Cerebellar nuclear complex (tissue), 1 donor: ENCODE measurements at regions not wholly inside any gene's neighbourhood (a gene's known extent, or its start where the extent isn't known, plus 50 kb on each side); places are given as distances from the start of the nearest gene placed in this dataset.

ENCODE experiments used
- DNase-seq, 2 experiments: peaks; one replicate each; lab custom pipeline; 2025; lab: John Stamatoyannopoulos, UW

- DNase-seq = no peak
Measured at GRCh38 chr1:194342484-194343262, 1156.3 kb upstream of the B3GALT2 start.

- no peak for DNase-seq
Measured at GRCh38 chr1:194341587-194341986, 1155.2 kb upstream of the B3GALT2 start.

GRCh38 chr1:194339471-194339870 lies 1153.1 kb upstream of the B3GALT2 start:
- no peak for DNase-seq

- no peak for DNase-seq
Measured at GRCh38 chr1:194338241-194338948, 1152.0 kb upstream of the B3GALT2 start.

GRCh38 chr1:194333240-194333639 lies 1146.8 kb upstream of the B3GALT2 start:
- no peak for DNase-seq

- DNase-seq = no peak
Measured at GRCh38 chr1:194331758-194332157, 1145.3 kb upstream of the B3GALT2 start.

GRCh38 chr1:194322751-194323150 lies 1136.3 kb upstream of the B3GALT2 start:
- DNase-seq = no peak

GRCh38 chr1:194318790-194319280 lies 1132.4 kb upstream of the B3GALT2 start:
- DNase-seq = no peak

- no peak for DNase-seq
Measured at GRCh38 chr1:194309697-194310096, 1123.3 kb upstream of the B3GALT2 start.

GRCh38 chr1:194309269-194309668 lies 1122.9 kb upstream of the B3GALT2 start:
- no peak for DNase-seq

GRCh38 chr1:194300776-194301175 lies 1114.4 kb upstream of the B3GALT2 start:
- DNase-seq = no peak

- no peak for DNase-seq
Measured at GRCh38 chr1:194300340-194300739, 1113.9 kb upstream of the B3GALT2 start.

- DNase-seq = no peak
Measured at GRCh38 chr1:194298007-194298598, 1111.7 kb upstream of the B3GALT2 start.

GRCh38 chr1:194297094-194297493 lies 1110.7 kb upstream of the B3GALT2 start:
- no peak for DNase-seq

- DNase-seq = no peak
Measured at GRCh38 chr1:194296201-194296600, 1109.8 kb upstream of the B3GALT2 start.

GRCh38 chr1:194295685-194296084 lies 1109.3 kb upstream of the B3GALT2 start:
- no peak for DNase-seq

GRCh38 chr1:194293851-194294405 lies 1107.5 kb upstream of the B3GALT2 start:
- DNase-seq = no peak

GRCh38 chr1:194292966-194293365 lies 1106.6 kb upstream of the B3GALT2 start:
- no peak for DNase-seq

GRCh38 chr1:194289569-194290266 lies 1103.3 kb upstream of the B3GALT2 start:
- no peak for DNase-seq

GRCh38 chr1:194288238-194288637 lies 1101.8 kb upstream of the B3GALT2 start:
- DNase-seq = no peak

- DNase-seq = no peak
Measured at GRCh38 chr1:194281376-194281775, 1095.0 kb upstream of the B3GALT2 start.

- DNase-seq = no peak
Measured at GRCh38 chr1:194280463-194280862, 1094.0 kb upstream of the B3GALT2 start.
